SK-N-MC (cell line): ENCODE measurements at regions not wholly inside any gene's neighbourhood (a gene's known extent, or its start where the extent isn't known, plus 50 kb on each side); places are given as distances from the start of the nearest gene placed in this dataset.

Experiments used
- EZH2 ChIP-seq: fragments of 200-600 bp; sonication (generic); IDR thresholded peaks from one replicate; pipeline ENCODE4 v1.6.1; 2017; ENCODE audit warnings: antibody characterized with exemption
- POLR2AphosphoS5 ChIP-seq: IDR thresholded peaks from 2 replicates; pipeline ENCODE4 v1.6.1; 2012; ENCODE audit warnings: mild to moderate bottlenecking, low read depth, low read length, borderline replicate concordance

GRCh38 chr2:190767821-190768220 is 112.8 kb upstream of the GLS start:
- TF ChIP-seq POLR2AphosphoS5 (no peak), EZH2 (no peak)
